ENCODE measurements at regions not wholly inside any gene's neighbourhood (a gene's known extent, or its start where the extent isn't known, plus 50 kb on each side); places are given as distances from the start of the nearest gene placed in this dataset.

GRCh38 chr13:33367171-33367895 is 81.8 kb upstream of the STARD13 start:
- Histone ChIP-seq H3K27me3 (no peaks in the 10 kb centered on the region), H3K27ac (no peak overlapping the region), H3K4me1 (no peaks in the 10 kb centered on the region), H3K36me3 (no peaks in the 10 kb centered on the region), H3K9me3 (no peaks in the 10 kb centered on the region), H3K4me3 (no peak overlapping the region)
- 70% methylated on average over 2 of the region's 2 CpGs for WGBS
- TF ChIP-seq POLR2AphosphoS5 (IDR thresholded peaks at IDR 0.05) (no peak), POLR2A (IDR thresholded peaks at IDR 0.05) (no peak), EP300 (IDR thresholded peaks at IDR 0.05) (no peak), CTCF (IDR thresholded peaks at IDR 0.05) (no peak)
- DNase-seq (ENCODE audit: low spot score in 2 of 2) = no peak

- TF ChIP-seq CTCF (IDR thresholded peaks at IDR 0.05) = no peak
- TF ChIP-seq POLR2AphosphoS5 (IDR thresholded peaks at IDR 0.05) = no peak
- TF ChIP-seq EP300 (IDR thresholded peaks at IDR 0.05) = no peak
- no peak for TF ChIP-seq POLR2A (IDR thresholded peaks at IDR 0.05)
- Histone ChIP-seq H3K27me3 (no peaks in the 10 kb centered on the region), H3K27ac (no peak overlapping the region), H3K36me3 (no peaks in the 10 kb centered on the region), H3K4me1 (no peaks in the 10 kb centered on the region), H3K9me3 (no peaks in the 10 kb centered on the region), H3K4me3 (no peak overlapping the region)
- no peak for DNase-seq (ENCODE audit: low spot score in 2 of 2)
- WGBS = 74% methylated on average over 5 of the region's 5 CpGs
Observed at GRCh38 chr13:33367926-33368325, 82.4 kb upstream of the STARD13 start.

- no peak for TF ChIP-seq POLR2A (IDR thresholded peaks at IDR 0.05)
- WGBS = 77% methylated on average over 3 of the region's 3 CpGs
- DNase-seq (ENCODE audit: low spot score in 2 of 2) = no peak
Observed at GRCh38 chr13:33369073-33369472, 83.5 kb upstream of the STARD13 start.

GRCh38 chr13:33372251-33372919 is 86.8 kb upstream of the STARD13 start:
- 74% methylated on average over 4 of the region's 4 CpGs for WGBS
- Histone ChIP-seq H3K4me3 (no peak overlapping the region), H3K27ac (no peak overlapping the region), H3K9me3 (no peaks in the 10 kb centered on the region), H3K36me3 (no peaks in the 10 kb centered on the region), H3K4me1 (no peaks in the 10 kb centered on the region), H3K27me3 (no peaks in the 10 kb centered on the region)
- TF ChIP-seq POLR2A (IDR thresholded peaks at IDR 0.05) = no peak
- TF ChIP-seq CTCF (IDR thresholded peaks at IDR 0.05) = no peak
- TF ChIP-seq POLR2AphosphoS5 (IDR thresholded peaks at IDR 0.05) = no peak
- TF ChIP-seq EP300 (IDR thresholded peaks at IDR 0.05) = no peak
- no peak for DNase-seq (ENCODE audit: low spot score in 2 of 2)

More at GRCh38 chr13:33369073-33369472, 83.5 kb upstream of the STARD13 start:
- no peak overlapping the region for H3K27ac ChIP-seq
- no peaks in the 10 kb centered on the region for H3K4me1 ChIP-seq
- no peaks in the 10 kb centered on the region for H3K36me3 ChIP-seq
- no peaks in the 10 kb centered on the region for H3K9me3 ChIP-seq
- H3K4me3 ChIP-seq = no peak overlapping the region
- H3K27me3 ChIP-seq = no peaks in the 10 kb centered on the region

GRCh38 chr13:33373624-33374023 is 88.1 kb upstream of the STARD13 start:
- H3K4me1 ChIP-seq = no peaks in the 10 kb centered on the region
- H3K4me3 ChIP-seq = no peak overlapping the region
- no peaks in the 10 kb centered on the region for H3K27me3 ChIP-seq
- DNase-seq (ENCODE audit: low spot score in 2 of 2) = no peak
- H3K27ac ChIP-seq = no peak overlapping the region
- H3K9me3 ChIP-seq = no peaks in the 10 kb centered on the region
- TF ChIP-seq POLR2A (IDR thresholded peaks at IDR 0.05) (no peak), CTCF (IDR thresholded peaks at IDR 0.05) (no peak)
- no peaks in the 10 kb centered on the region for H3K36me3 ChIP-seq
